HG03342 (cell line): ENCODE measurements at regions not wholly inside any gene's neighbourhood (a gene's known extent, or its start where the extent isn't known, plus 50 kb on each side); places are given as distances from the start of the nearest gene placed in this dataset.

Experiments used
- ATAC-seq: cut with Tn5 transposase; IDR thresholded peaks from one replicate; pipeline ENCODE4 v1.9.1; 2021; ENCODE audit warnings: mild to moderate bottlenecking, moderate library complexity; ENCODE audit not compliant: unreplicated experiment

GRCh38 chr6:84282550-84282949, 55.1 kb upstream of the CEP162 start:
- ATAC-seq, result no peak

GRCh38 chr6:84280639-84281038, 53.2 kb upstream of the CEP162 start:
- no peak for ATAC-seq

- no peak for ATAC-seq
Measured at GRCh38 chr6:84280030-84280429, 52.6 kb upstream of the CEP162 start.

- no peak for ATAC-seq
Measured at GRCh38 chr6:84278321-84278998, 51.0 kb upstream of the CEP162 start.
